RWPE1 (cell line): ENCODE measurements at regions not wholly inside any gene's neighbourhood (a gene's known extent, or its start where the extent isn't known, plus 50 kb on each side); places are given as distances from the start of the nearest gene placed in this dataset.

ENCODE experiments used
- CTCF ChIA-PET: fragments of 350-600 bp; sonication (Branson Sonifier 250); formaldehyde crosslinking; extraction: SDS; loops from one replicate; lab custom pipeline; 2021; lab: Yijun Ruan, JAX
- POLR2A ChIA-PET: fragments of 400-600 bp; formaldehyde crosslinking; extraction: SDS; loops from one replicate; lab custom pipeline; 2020; ENCODE audit warnings: antibody characterized with exemption; ENCODE audit not compliant: low non-redundant PET; lab: Yijun Ruan, JAX
- DNase-seq: peaks from one replicate; pipeline ENCODE4 v3.0.0; 2012; ENCODE audit warnings: low spot score
- H3K27ac ChIP-seq: fragments of 450-650 bp; 2 replicates; pipeline ENCODE4 v1.5.1; 2017
- TF ChIP-seq, protein P1 (sequence below): fragments of 450-650 bp; conservative IDR thresholded peaks from 2 replicates; pipeline ENCODE4 v1.5.1; 2017; ENCODE audit warnings: low read depth, mild to moderate bottlenecking

GRCh38 chr4:45353161-45353560 lies 626.8 kb upstream of the GNPDA2 start:
- CTCF ChIA-PET = no interaction called here
- POLR2A ChIA-PET = no interaction called here
- DNase-seq = no peak
- TF ChIP-seq, protein P1, sequence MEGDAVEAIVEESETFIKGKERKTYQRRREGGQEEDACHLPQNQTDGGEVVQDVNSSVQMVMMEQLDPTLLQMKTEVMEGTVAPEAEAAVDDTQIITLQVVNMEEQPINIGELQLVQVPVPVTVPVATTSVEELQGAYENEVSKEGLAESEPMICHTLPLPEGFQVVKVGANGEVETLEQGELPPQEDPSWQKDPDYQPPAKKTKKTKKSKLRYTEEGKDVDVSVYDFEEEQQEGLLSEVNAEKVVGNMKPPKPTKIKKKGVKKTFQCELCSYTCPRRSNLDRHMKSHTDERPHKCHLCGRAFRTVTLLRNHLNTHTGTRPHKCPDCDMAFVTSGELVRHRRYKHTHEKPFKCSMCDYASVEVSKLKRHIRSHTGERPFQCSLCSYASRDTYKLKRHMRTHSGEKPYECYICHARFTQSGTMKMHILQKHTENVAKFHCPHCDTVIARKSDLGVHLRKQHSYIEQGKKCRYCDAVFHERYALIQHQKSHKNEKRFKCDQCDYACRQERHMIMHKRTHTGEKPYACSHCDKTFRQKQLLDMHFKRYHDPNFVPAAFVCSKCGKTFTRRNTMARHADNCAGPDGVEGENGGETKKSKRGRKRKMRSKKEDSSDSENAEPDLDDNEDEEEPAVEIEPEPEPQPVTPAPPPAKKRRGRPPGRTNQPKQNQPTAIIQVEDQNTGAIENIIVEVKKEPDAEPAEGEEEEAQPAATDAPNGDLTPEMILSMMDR = no peak
- no peak overlapping the region for H3K27ac ChIP-seq

- ChIA-PET CTCF (no interaction called here), POLR2A (no interaction called here)
- no peak for DNase-seq
- no peak overlapping the region for H3K27ac ChIP-seq
- TF ChIP-seq, protein P1 = no peak
Measured at GRCh38 chr4:45350438-45350837, 624.1 kb upstream of the GNPDA2 start.

DNA sequence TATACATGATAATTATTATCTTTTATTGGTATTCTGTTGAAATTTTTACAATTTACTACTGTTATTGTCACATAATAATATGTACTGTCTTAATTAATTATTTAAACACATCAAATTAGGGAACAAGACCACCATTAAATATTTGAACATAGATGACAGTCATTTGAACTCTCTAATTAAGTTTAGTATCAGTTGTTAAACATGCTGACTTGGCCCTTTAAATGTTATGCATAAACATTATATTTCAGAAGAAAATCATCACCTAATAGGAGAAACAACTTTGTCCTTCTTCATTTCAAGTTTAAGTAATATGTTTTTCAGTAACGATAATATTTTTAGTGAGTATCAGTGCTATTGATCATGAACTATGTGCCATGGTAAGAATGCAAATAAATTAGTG lies 623.5 kb upstream of the GNPDA2 start:
- DNase-seq = no peak
- TF ChIP-seq, protein P1 = no peak
- H3K27ac ChIP-seq = no peak overlapping the region
- ChIA-PET POLR2A (no interaction called here), CTCF (no interaction called here)

DNA sequence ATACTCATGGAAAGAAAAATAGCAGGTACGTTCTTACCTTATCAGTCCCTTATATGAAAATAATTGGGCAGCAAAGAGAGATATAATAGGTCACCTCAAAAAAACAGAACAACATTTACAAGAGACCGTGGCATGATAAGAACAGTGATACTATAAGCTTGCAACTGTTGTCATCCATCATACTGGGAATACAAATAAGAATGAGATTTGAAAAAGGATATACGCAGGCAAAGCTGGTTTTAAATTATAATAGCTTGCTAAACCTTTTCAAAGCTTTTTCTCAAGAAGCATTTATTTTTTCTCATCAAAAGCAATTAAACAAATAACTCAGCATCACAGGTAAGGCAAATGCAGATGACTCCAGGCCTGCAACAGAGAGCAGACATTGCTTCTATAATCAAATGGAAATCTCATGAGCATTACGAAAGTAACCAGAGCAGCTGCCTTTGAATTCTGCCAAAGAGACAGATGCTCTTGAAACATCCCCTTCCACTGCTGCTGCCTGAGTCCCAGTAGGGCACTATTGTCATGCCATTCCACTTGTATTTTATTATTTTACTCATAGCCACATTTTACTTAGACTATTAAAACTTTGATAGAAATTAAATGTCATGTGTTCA lies 620.6 kb upstream of the GNPDA2 start:
- TF ChIP-seq, protein P1 = no peak
- POLR2A ChIA-PET = no interaction called here

GRCh38 chr4:45345558-45345957 lies 619.2 kb upstream of the GNPDA2 start:
- no peak overlapping the region for H3K27ac ChIP-seq
- ChIA-PET CTCF (no interaction called here), POLR2A (no interaction called here)
- TF ChIP-seq, protein P1 = no peak
- DNase-seq = no peak

More for the DNA sequence above, 620.6 kb upstream of the GNPDA2 start:
- no peak for DNase-seq
- H3K27ac ChIP-seq = no peak overlapping the region
- CTCF ChIA-PET = no interaction called here

DNA sequence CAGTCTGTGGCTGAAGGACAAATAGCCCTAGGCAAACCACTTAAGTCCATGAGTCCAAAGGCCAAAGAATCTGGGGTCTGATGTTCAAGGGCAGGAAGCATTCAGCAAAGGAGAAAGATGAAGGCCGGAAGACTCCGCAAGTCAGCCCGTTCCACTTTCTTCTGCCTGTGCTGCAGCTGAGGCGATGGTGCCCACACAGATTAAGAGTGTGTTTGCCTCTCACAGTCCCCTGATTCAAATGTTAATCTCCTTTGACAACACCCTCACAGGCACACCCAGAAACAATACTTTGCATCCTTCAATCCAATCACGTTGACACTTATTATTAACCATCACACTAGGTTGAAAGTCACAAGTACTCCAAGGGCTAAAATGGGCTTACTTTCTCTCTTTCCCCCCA lies 605.4 kb upstream of the GNPDA2 start:
- POLR2A ChIA-PET = no interaction called here
- TF ChIP-seq, protein P1 = no peak
- no peak overlapping the region for H3K27ac ChIP-seq
- DNase-seq = no peak
- CTCF ChIA-PET = no interaction called here
